Hypothalamus (tissue), 51 donors: ENCODE measurements at regions not wholly inside any gene's neighbourhood (a gene's known extent, or its start where the extent isn't known, plus 50 kb on each side); places are given as distances from the start of the nearest gene placed in this dataset.

Experiments used
- DNase-seq, 51 donors: peaks; one replicate each; lab custom pipeline; 2025; lab: John Stamatoyannopoulos, UW

DNA sequence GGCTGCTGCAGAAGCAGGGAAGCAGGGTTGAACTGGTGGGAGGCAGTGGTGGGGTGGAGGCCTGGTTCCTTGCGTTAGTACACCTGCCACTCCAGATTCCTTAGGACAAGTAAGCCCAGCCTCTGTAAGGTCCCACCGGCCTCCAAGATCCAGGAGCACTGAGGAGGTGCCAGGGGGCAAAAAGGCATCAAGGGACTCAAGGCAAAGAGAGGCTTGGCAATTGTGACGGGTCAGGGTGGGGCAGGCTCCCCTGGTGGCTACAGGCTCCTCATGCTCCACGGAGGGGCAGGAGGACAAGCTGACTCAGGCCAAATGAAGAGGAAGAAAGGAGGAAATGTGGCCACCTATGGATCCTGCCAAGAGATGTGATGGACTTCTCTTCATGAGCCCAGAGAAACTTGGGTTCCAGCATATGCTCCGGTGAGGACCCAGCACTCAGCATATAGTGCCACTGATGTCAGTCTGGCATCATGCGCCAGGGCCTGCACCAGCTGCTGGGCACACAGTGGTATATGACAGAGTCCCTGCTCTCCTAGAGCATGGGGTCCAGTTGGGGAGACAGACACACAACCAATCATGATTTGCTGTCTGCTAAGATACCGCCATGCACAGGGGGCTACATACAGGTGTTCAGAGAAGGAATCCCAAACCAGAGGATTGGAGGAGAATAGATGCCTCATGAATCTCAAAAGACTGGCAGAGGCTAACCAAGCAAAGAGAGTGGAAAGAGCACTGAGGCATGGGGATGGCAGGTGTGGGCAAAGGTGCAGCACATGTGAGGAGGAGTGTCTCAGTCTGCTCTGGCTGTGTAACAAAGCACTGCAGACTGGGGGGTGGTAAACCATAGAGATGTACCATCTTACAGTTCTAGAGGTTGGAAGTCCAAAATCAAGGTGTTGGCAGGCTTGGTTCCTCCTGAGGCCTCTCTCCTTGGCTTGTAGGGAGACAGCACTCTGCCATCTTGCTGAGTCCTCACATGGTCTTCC is 249.7 kb downstream of the RHOU start:
- no peak for DNase-seq

GRCh38 chr1:228985661-228986060 is 250.4 kb downstream of the RHOU start:
- DNase-seq, result no peak

GRCh38 chr1:228986093-228986904 is 251.0 kb downstream of the RHOU start:
- DNase-seq, result peak in 31 of 51 donors; percentile 23 to 73 (median 43)

DNA sequence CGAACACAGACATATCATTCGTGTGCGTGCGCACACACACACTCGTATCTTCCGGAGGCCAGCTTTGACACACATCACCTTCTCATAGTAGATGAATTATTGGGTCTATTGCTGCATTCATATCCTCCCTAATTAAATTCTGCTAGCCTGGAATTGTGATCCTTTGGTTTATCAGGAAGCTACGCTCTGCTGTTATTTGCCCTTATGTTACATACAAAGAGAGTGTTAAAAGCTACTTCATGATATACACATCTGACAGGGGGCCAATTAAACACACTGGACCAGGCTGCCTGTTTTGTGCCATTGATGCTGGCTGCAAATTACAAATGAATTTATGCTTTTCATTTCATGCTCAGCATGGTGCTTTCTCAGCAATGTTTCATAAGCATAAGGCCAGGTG is 252.0 kb downstream of the RHOU start:
- no peak for DNase-seq

GRCh38 chr1:228987736-228988506 is 252.6 kb downstream of the RHOU start:
- DNase-seq, result no peak

GRCh38 chr1:228988664-228989063 is 253.4 kb downstream of the RHOU start:
- DNase-seq, result peak in 4 of 51 donors; percentile 9 to 25 (median 15)

DNA sequence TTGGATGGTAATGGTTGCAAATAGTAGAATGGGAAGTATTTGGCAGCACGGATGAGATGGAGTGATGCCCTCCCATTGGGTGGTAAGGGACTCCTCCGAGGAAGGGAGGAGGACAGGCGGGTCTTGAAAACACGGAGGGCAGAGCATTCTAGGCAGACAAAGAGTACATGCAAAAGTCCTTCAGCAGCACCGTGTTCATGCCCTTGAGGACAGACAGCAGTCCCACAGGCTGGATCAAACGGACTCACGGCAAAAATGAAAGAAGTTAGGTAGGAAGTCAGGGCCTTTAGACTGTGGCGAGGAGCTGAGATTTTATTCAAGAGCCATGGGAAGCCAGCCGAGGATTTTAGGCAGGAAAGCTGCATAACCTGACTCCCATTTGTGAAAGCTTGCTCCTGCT is 253.9 kb downstream of the RHOU start:
- DNase-seq, result no peak

GRCh38 chr1:228989676-228989991 is 254.4 kb downstream of the RHOU start:
- DNase-seq, result no peak

DNA sequence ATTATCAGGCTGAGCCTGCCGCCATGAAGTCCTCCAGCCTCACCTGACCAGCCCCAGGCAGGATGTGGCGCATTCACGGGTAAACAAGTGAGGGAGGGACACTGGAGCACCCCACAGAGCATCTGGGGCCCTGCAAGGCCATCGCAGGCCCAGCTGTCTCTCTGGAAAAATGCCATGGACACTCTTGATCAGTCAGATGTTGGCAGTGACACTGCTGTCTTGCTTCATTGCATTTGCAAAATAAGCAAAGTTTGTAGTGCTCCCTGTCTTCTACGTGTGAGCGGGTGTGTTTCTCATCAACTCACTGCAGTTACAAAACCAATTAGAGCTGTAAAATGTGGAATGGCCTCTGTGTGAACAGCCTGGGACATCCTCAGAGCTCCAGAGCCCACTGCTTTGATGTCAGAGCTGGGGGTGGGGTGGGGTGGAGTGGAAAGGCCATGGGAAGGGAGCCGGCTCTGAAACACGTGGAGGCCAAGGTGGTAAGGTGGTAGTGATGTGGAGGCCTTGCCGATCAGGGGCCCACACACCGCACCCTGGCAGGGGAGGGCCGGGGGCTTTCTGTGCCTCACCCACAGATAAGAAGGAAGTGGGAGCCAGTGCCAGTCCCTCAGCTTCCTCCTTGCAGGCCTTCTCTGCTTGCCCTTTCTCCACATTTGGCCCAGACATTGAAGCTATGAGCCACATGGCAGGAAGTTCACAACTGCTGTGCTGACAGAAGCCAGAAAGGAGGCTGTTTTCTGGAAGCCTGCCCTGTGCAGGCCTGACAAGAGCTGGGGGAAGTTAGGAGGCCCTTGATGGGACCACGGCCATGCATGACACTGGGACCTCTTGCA is 254.9 kb downstream of the RHOU start:
- DNase-seq, result peak in 36 of 51 donors; percentile 14 to 73 (median 42)

DNA sequence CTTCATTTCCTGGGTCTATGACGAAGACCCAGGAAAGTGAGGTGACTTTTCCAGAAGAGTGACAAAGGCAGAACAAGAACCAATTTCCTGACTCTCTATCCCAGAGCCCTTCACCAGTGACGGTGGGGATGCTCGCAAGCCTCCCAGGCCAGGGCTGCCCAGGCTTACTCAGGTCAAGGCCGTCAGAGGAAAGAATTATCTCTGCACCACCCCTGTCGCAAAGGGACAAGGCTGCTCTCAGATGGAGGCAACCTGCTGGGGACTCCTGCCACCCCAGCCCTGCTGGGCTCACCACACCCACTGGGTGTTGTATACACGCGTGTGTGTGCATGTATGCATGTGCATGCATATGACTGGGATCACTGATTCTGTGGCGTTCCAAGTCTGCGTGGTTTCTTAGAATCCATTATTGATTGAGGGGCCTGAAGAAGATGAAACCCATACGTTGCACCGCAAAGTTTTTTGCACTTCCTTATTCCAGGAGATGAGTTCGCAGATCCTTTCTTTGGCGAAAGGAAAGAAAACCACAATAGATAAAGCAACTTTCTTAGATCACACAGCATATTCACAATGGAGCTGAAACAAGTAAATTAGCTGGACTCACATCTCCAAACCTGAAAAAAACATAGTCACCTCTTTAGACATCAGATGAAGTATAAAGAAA is 255.8 kb downstream of the RHOU start:
- no peak for DNase-seq

DNA sequence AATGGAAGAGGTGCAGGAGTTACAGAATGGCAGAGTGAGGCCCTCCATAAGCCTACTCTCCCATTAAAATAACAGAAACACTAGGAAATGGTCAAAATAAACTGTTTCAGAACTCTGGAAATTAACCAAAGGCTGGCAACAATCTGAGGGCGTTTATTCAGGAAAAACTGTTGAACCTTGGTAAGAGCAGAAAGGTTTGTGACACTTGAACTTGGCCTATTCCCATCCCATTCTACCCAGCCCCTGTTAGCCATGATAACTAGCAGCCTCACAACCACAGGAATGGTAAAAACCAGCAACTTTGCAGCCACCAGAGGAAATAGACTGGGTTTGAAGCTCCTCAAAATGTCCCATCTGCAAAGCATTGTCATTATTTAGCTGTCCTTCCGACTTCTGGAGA is 256.8 kb downstream of the RHOU start:
- no peak for DNase-seq

DNA sequence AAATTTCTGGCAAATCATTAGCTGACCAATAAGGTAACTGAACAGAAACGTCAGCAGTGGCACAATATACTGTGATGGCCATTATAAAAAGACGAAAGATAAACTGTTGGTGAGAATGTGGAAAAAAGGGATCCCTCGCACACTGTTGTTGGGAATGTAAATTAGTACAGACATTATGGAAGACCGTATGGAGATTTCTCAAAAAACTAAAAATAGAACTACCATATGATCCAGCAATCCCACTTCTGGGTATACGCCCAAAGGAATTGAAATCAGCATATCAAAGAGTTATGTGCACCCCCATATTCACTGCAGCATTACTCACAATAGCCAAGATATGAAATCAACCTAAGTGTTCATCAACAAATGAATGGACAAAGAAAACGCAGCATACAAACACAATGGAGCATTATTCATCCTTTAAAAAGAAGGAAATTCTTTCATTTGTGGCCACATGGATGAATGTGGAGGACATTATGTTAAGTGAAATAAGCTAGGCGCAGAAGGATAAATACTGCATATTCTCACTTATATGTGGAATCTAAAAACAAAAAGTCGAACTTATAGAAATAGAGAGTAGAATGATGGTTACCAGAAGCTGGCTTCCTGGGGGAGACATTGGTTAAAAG is 257.7 kb downstream of the RHOU start:
- peak in 1 of 51 donors; percentile 45 for DNase-seq

DNA sequence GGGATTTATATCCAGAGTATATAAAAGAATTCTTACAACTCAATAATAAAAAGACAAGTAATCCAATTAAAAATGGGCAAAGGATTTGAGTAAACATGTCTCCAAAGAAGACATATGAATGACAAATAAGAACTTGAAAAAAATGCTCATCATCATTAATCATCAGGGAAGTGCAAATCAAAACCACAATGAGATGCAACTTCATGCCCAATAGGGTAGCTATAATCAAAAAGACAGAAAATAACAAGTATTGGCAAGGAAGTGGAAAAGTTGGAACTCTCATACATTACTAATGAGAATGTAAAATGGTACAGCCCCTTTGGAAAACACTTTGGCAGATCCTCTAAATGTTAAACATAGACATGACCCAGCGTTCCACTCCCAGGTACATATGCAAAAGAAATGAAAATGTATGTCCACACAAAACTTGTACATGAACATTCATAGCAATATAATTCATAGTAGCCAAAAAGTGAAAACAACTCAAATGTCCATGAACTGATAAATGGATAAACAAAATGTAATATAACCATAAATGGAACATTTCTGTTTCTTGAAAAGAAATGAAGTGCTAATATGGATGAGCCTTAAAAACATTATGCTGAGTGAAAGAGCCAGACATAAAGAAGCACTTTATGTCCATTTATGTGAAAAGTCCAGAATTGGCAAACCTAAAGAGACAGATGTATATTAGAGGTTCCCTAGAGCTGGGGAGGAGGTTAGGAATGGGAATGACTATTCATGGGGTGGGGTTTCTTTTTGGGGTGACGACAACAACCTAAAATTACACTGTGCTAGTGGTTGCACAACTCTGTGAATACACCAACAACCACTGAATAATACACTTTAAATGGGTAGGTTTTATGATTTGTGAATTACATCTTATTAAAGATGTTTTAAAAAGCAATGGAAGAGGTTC is 259.7 kb downstream of the RHOU start:
- DNase-seq, result no peak

- no peak for DNase-seq
Measured at GRCh38 chr1:228996281-228996680, 261.0 kb downstream of the RHOU start.

GRCh38 chr1:228997721-228998144 is 262.5 kb downstream of the RHOU start:
- no peak for DNase-seq

DNA sequence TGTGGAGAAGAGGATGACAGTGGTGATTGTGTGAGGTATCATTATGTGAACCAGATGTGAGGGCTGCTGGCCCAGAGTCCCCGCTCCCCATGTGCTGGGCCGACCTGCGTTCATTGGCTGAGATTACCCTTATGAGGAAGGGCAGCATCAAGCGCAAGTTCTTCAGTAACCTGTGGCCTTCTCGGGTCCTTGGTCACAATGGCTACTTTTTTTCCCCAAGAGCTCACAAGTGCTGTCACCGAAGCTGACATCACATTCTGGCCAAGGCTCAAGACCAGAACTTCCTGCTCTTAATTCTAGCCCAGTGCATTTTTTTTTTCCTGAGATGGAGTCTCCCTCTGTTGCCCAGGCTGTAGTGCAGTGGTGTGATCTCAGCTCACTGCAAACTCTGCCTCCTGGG is 262.9 kb downstream of the RHOU start:
- no peak for DNase-seq

- no peak for DNase-seq
Measured at GRCh38 chr1:228999446-229000170, 264.3 kb downstream of the RHOU start.
